GM10266 (cell line): ENCODE measurements at regions not wholly inside any gene's neighbourhood (a gene's known extent, or its start where the extent isn't known, plus 50 kb on each side); places are given as distances from the start of the nearest gene placed in this dataset.

Source experiments
- DNase-seq: peaks from one replicate; pipeline ENCODE4 v3.0.0; 2012; ENCODE audit errors: extremely low spot score
- CTCF ChIP-seq: IDR thresholded peaks from 2 replicates; pipeline ENCODE4 v1.5.1; 2012; ENCODE audit warnings: mild to moderate bottlenecking, low read depth; ENCODE audit not compliant: control insufficient read depth, insufficient read depth; ENCODE audit errors: missing control alignments

GRCh38 chr11:82315093-82315492 is 418.6 kb downstream of the FAM181B start:
- peak; percentile 4 for DNase-seq
- peak; percentile 25 for TF ChIP-seq CTCF

- no peak for TF ChIP-seq CTCF
- DNase-seq = no peak
These were observed 424.7 kb downstream of the FAM181B start for GRCh38 chr11:82308979-82309378.

GRCh38 chr11:82305123-82305522 is 428.5 kb downstream of the FAM181B start:
- no peak for DNase-seq
- no peak for TF ChIP-seq CTCF

GRCh38 chr11:82303671-82304070 is 430.0 kb downstream of the FAM181B start:
- TF ChIP-seq CTCF = no peak
- DNase-seq = no peak

- TF ChIP-seq CTCF = no peak
- DNase-seq = no peak
These were observed 445.2 kb downstream of the FAM181B start for GRCh38 chr11:82288471-82288870.

GRCh38 chr11:82270870-82271269 is 462.8 kb downstream of the FAM181B start:
- no peak for TF ChIP-seq CTCF
- no peak for DNase-seq

- no peak for TF ChIP-seq CTCF
- no peak for DNase-seq
These were observed 465.0 kb downstream of the FAM181B start for GRCh38 chr11:82268627-82269026.
